K562 (cell line): ENCODE measurements at regions not wholly inside any gene's neighbourhood (a gene's known extent, or its start where the extent isn't known, plus 50 kb on each side); places are given as distances from the start of the nearest gene placed in this dataset.

Source experiments
- AFF4 ChIP-seq: sonication (generic); formaldehyde crosslinking; IDR thresholded peaks from 2 replicates; pipeline ENCODE4 v1.8.0; 2023; ENCODE audit warnings: mild to moderate bottlenecking, missing genetic modification reagents
- CCNT2 ChIP-seq: IDR thresholded peaks from 2 replicates; pipeline ENCODE4 v1.6.1; 2011; ENCODE audit warnings: borderline replicate concordance, low read depth, mild to moderate bottlenecking, moderate library complexity, mixed read lengths, low read length; ENCODE audit not compliant: insufficient read length; ENCODE audit errors: extremely low read depth
- EHMT2 ChIP-seq: fragments of 450-650 bp; IDR thresholded peaks from 2 replicates; pipeline ENCODE4 v1.6.1; 2018; ENCODE audit warnings: antibody characterized with exemption
- ETV1 ChIP-seq: fragments of 450-650 bp; conservative IDR thresholded peaks from 2 replicates; pipeline ENCODE4 v1.6.1; 2016; ENCODE audit warnings: missing genetic modification characterization, control low read depth, low read depth, missing compliant biosample characterization
- ETV6 ChIP-seq, 3 experiments: fragments of 150-350 bp in 1 of 3; sonication (generic) in 1 of 3; formaldehyde crosslinking in 1 of 3; IDR thresholded peaks; 2 replicates each; pipeline versions ENCODE4 v1.6.1 to v1.8.0; 2014 to 2022; ENCODE audit warnings: borderline replicate concordance in 2 of 3, low read depth in 2 of 3, antibody characterized with exemption in 1 of 3, low read length in 1 of 3, mild to moderate bottlenecking in 1 of 3, missing genetic modification reagents in 1 of 3
- FOXJ2 ChIP-seq: fragments of 200-800 bp; sonication (Bioruptor generic); IDR thresholded peaks from 2 replicates; pipeline ENCODE4 v1.6.1; 2016; ENCODE audit warnings: missing genetic modification characterization, missing compliant biosample characterization
- FOXO4 ChIP-seq: fragments of 450-650 bp; formaldehyde crosslinking; IDR thresholded peaks from 2 replicates; pipeline ENCODE4 v1.4.0; 2020; ENCODE audit warnings: mild to moderate bottlenecking, moderate library complexity
- HLTF ChIP-seq: fragments of 450-650 bp; IDR thresholded peaks from 2 replicates; pipeline ENCODE4 v1.6.1; 2016
- PCBP1 ChIP-seq: fragments of 200-400 bp; formaldehyde crosslinking; IDR thresholded peaks from 2 replicates; pipeline ENCODE4 v1.6.1; 2018; ENCODE audit warnings: mild to moderate bottlenecking, low read depth, low read length; ENCODE audit not compliant: poor library complexity, severe bottlenecking
- PTRF ChIP-seq: fragments of 450-650 bp; IDR thresholded peaks from 2 replicates; pipeline ENCODE4 v1.6.1; 2016; ENCODE audit warnings: mild to moderate bottlenecking, missing genetic modification characterization, missing compliant biosample characterization
- RAD21 ChIP-seq, 2 experiments: fragments of 250-450 bp in 1 of 2; fragments of 450-650 bp in 1 of 2; sonication (Bioruptor Pico) in 1 of 2; formaldehyde crosslinking in 1 of 2; IDR thresholded peaks in 1 of 2; conservative IDR thresholded peaks in 1 of 2; 2 replicates each; pipeline versions ENCODE4 v1.4.0 to v1.8.0; 2020 to 2022; ENCODE audit warnings: mild to moderate bottlenecking in 2 of 2, moderate library complexity in 1 of 2
- SMARCA5 ChIP-seq: fragments of 450-650 bp; IDR thresholded peaks from 2 replicates; pipeline ENCODE4 v1.6.1; 2016
- ZBTB33 ChIP-seq: sonication (generic); formaldehyde crosslinking; IDR thresholded peaks from 2 replicates; pipeline ENCODE4 v1.8.1; 2023; ENCODE audit warnings: mild to moderate bottlenecking, missing genetic modification reagents
- ZNF431 ChIP-seq: sonication (generic); formaldehyde crosslinking; IDR thresholded peaks from 2 replicates; pipeline ENCODE4 v1.8.0; 2022; ENCODE audit warnings: mild to moderate bottlenecking, missing genetic modification reagents
- ZNF699 ChIP-seq: fragments of 250-450 bp; sonication (Bioruptor Pico); IDR thresholded peaks from 2 replicates; pipeline ENCODE4 v1.8.0; 2021; ENCODE audit warnings: mild to moderate bottlenecking, moderate library complexity; ENCODE audit not compliant: insufficient replicate concordance
- ZNF75A ChIP-seq: fragments of 450-650 bp; formaldehyde crosslinking; IDR thresholded peaks from 2 replicates; pipeline ENCODE4 v1.4.0; 2020; ENCODE audit warnings: mild to moderate bottlenecking
- TF ChIP-seq, protein P1 (sequence below): fragments of 450-650 bp; IDR thresholded peaks from 2 replicates; pipeline ENCODE4 v1.6.1; 2016; ENCODE audit warnings: mild to moderate bottlenecking

DNA sequence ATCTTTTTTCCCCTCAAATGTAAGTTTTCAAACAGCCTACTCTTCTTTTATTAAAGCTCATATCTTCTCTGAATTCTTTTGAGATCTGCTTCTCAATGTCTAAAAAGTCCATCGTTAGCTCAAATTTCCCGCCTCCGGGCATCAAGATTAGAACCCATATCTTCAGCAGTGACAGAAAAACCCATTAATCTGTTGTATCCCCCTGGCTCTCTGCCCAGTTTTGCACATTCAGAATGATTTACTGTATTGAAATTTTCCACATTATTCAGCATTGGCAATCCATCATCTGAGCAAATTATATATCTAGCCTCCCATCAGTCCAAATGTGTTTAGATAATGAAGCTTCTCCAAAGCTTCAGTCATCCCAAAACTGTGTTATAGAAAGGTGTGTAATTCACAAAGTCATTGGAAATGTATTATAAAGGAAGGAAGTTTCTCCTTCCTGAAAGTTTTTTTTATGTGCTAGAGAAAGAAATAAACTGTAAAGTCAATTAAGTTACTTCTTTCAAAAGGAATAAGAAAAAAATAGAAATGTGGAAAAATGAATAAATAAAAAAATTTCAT, 849.9 kb downstream of the MAT2B start (continued):
- TF ChIP-seq CCNT2 (peak; percentile 41), AFF4 (CRISPR knock-in tag) (no peak), ZBTB33 (CRISPR knock-in tag) (no peak), PCBP1 (no peak), ZNF431 (CRISPR knock-in tag) (no peak), ETV1 (no peak), ZNF75A (CRISPR knock-in tag) (no peak), EHMT2 (no peak), FOXO4 (CRISPR knock-in tag) (no peak), FOXJ2 (tag) (peak; percentile 39; the same call in 1 of the 2 replicates), PTRF (no peak), ZNF699 (CRISPR knock-in tag) (no peak), SMARCA5 (no peak), ETV6 (IDR thresholded peaks at IDR 0.05; ENCODE audit: borderline replicate concordance in 1 of 2, low read depth in 2 of 2, low read length in 1 of 2) (no peak), ETV6 (CRISPR knock-in tag; IDR thresholded peaks at IDR 0.05; ENCODE audit: borderline replicate concordance) (no peak), RAD21 (CRISPR knock-in tag; conservative IDR thresholded peaks at IDR 0.05 in 1 of 2, IDR thresholded peaks at IDR 0.05 in 1 of 2) (no peak), HLTF (no peak)
- TF ChIP-seq, protein P1, sequence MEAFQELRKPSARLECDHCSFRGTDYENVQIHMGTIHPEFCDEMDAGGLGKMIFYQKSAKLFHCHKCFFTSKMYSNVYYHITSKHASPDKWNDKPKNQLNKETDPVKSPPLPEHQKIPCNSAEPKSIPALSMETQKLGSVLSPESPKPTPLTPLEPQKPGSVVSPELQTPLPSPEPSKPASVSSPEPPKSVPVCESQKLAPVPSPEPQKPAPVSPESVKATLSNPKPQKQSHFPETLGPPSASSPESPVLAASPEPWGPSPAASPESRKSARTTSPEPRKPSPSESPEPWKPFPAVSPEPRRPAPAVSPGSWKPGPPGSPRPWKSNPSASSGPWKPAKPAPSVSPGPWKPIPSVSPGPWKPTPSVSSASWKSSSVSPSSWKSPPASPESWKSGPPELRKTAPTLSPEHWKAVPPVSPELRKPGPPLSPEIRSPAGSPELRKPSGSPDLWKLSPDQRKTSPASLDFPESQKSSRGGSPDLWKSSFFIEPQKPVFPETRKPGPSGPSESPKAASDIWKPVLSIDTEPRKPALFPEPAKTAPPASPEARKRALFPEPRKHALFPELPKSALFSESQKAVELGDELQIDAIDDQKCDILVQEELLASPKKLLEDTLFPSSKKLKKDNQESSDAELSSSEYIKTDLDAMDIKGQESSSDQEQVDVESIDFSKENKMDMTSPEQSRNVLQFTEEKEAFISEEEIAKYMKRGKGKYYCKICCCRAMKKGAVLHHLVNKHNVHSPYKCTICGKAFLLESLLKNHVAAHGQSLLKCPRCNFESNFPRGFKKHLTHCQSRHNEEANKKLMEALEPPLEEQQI = no peak
